HEK293T (cell line): ENCODE measurements at regions not wholly inside any gene's neighbourhood (a gene's known extent, or its start where the extent isn't known, plus 50 kb on each side); places are given as distances from the start of the nearest gene placed in this dataset.

Experiments
- CTCF ChIA-PET: fragments of 350-600 bp; formaldehyde crosslinking; extraction: SDS; loops from one replicate; lab custom pipeline; 2021; ENCODE audit warnings: antibody characterized with exemption, inconsistent platforms; lab: Yijun Ruan, JAX
- POLR2A ChIA-PET: fragments of 350-600 bp; formaldehyde crosslinking; extraction: SDS; loops from one replicate; lab custom pipeline; 2020; ENCODE audit warnings: antibody characterized with exemption, inconsistent platforms; lab: Yijun Ruan, JAX
- DNase-seq: peaks from one replicate; pipeline ENCODE4 v3.0.0; 2012; ENCODE audit warnings: mixed read lengths; ENCODE audit errors: extremely low spot score
- ARNT ChIP-seq: fragments of 450-650 bp; IDR thresholded peaks from 2 replicates; pipeline ENCODE4 v1.6.1; 2017; ENCODE audit warnings: mild to moderate bottlenecking
- BHLHE40 ChIP-seq: fragments of 450-650 bp; IDR thresholded peaks from 2 replicates; pipeline ENCODE4 v1.6.1; 2016; ENCODE audit warnings: mild to moderate bottlenecking, moderate library complexity, borderline replicate concordance
- CTBP1 ChIP-seq: fragments of 450-650 bp; IDR thresholded peaks from 2 replicates; pipeline ENCODE4 v1.6.1; 2016; ENCODE audit warnings: borderline replicate concordance
- ELF4 ChIP-seq: fragments of 450-650 bp; IDR thresholded peaks from 2 replicates; pipeline ENCODE4 v1.6.1; 2017; ENCODE audit warnings: antibody characterized with exemption
- FOXA1 ChIP-seq: fragments of 450-650 bp; IDR thresholded peaks from 2 replicates; pipeline ENCODE4 v1.6.1; 2016; ENCODE audit warnings: mild to moderate bottlenecking
- FOXK2 ChIP-seq: fragments of 450-650 bp; IDR thresholded peaks from 2 replicates; pipeline ENCODE4 v1.6.1; 2016; ENCODE audit warnings: mild to moderate bottlenecking
- FOXM1 ChIP-seq: fragments of 450-650 bp; IDR thresholded peaks from 2 replicates; pipeline ENCODE4 v1.6.1; 2017; ENCODE audit warnings: mild to moderate bottlenecking, borderline replicate concordance
- HDGF ChIP-seq: fragments of 450-650 bp; IDR thresholded peaks from 2 replicates; pipeline ENCODE4 v1.6.1; 2017; ENCODE audit warnings: antibody characterized with exemption, borderline replicate concordance
- L3MBTL2 ChIP-seq: fragments of 450-650 bp; conservative IDR thresholded peaks from 2 replicates; pipeline ENCODE4 v1.6.1; 2016; ENCODE audit warnings: mild to moderate bottlenecking
- LEF1 ChIP-seq: fragments of 450-650 bp; IDR thresholded peaks from 2 replicates; pipeline ENCODE4 v1.6.1; 2017; ENCODE audit warnings: mild to moderate bottlenecking, borderline replicate concordance
- NFRKB ChIP-seq: fragments of 450-650 bp; IDR thresholded peaks from 2 replicates; pipeline ENCODE4 v1.6.1; 2016; ENCODE audit warnings: mild to moderate bottlenecking, moderate library complexity
- SP1 ChIP-seq: fragments of 450-650 bp; IDR thresholded peaks from 2 replicates; pipeline ENCODE4 v1.6.1; 2017
- SUZ12 ChIP-seq: fragments of 450-650 bp; IDR thresholded peaks from 2 replicates; pipeline ENCODE4 v1.6.1; 2016; ENCODE audit warnings: mild to moderate bottlenecking
- TARDBP ChIP-seq: fragments of 450-650 bp; IDR thresholded peaks from 2 replicates; pipeline ENCODE4 v1.6.1; 2016
- ZNF384 ChIP-seq: fragments of 450-650 bp; IDR thresholded peaks from 2 replicates; pipeline ENCODE4 v1.6.1; 2016
- TF ChIP-seq, protein P1 (sequence below): fragments of 450-650 bp; IDR thresholded peaks from 2 replicates; pipeline ENCODE4 v1.6.1; 2016

DNA sequence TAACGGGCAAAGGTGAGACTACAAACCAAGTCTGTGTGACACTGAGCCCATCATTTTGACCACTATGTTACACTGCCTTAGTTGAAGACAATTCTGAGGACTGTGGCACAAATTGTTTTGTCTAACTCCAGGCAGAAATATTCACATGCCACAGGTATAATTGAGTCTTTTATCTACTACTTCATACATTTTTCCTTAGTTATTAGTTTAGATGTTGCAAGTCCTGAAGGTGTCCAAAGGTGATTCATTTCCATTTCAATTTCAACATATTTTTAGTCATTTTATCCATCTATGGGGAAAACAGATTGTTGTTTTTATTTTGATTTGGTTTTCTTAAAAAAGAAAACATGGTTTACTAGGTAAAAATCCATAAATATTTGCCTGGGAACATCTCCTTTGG, 341.7 kb upstream of the SMIM31 start:
- ChIA-PET POLR2A (no interaction called here), CTCF (no interaction called here)
- TF ChIP-seq TARDBP, result no peak
- TF ChIP-seq ZNF384, result no peak
- no peak for DNase-seq

DNA sequence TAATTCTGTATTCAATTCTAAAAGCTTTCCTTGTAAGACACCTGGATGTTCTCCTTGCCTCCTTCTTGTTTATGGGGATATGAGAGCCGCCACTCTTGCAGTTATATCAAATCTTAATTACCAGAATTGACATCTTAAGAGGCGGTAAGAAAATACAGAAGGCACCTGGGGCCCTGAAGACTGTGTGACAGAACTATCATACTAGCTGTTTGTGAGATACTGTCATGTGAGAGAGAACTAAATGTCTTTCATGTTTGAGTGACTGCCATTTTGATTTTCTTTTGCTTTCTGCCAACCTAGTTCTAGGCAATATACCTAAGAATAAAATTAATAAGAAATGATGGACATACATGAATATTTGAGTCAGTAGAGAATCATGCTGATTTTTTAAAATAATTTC, 340.2 kb upstream of the SMIM31 start:
- ChIA-PET POLR2A (no interaction called here), CTCF (no interaction called here)
- TF ChIP-seq NFRKB, result no peak
- no peak for TF ChIP-seq HDGF
- TF ChIP-seq SP1, result no peak
- TF ChIP-seq TARDBP, result no peak
- no peak for TF ChIP-seq ELF4
- TF ChIP-seq, protein P1, sequence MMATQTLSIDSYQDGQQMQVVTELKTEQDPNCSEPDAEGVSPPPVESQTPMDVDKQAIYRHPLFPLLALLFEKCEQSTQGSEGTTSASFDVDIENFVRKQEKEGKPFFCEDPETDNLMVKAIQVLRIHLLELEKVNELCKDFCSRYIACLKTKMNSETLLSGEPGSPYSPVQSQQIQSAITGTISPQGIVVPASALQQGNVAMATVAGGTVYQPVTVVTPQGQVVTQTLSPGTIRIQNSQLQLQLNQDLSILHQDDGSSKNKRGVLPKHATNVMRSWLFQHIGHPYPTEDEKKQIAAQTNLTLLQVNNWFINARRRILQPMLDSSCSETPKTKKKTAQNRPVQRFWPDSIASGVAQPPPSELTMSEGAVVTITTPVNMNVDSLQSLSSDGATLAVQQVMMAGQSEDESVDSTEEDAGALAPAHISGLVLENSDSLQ, result no peak
- TF ChIP-seq L3MBTL2, result no peak
- no peak for DNase-seq

DNA sequence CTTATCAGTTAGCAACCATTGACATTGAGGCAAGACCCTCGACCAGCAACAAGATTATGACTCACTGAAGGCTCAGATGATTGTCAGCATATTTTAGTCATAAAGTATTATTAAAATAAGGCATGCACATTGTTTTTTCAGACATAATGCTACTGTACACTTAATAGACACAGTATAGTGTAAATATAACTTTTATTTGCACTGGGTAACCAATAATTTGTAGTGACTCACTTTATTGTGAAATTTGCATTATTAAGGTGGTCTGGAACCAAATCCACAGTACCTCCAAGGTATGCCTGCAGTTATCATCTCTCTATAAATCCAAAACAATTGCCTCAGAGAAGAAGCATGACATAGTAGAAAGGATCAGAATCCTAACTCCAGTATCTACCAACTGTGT, 330.1 kb upstream of the SMIM31 start:
- TF ChIP-seq SUZ12, result no peak
- TF ChIP-seq FOXK2, result no peak
- no peak for TF ChIP-seq ZNF384
- TF ChIP-seq LEF1, result no peak
- TF ChIP-seq BHLHE40, result no peak
- no peak for TF ChIP-seq ARNT
- TF ChIP-seq TARDBP, result no peak
- DNase-seq, result no peak
- CTCF ChIA-PET, result no interaction called here

DNA sequence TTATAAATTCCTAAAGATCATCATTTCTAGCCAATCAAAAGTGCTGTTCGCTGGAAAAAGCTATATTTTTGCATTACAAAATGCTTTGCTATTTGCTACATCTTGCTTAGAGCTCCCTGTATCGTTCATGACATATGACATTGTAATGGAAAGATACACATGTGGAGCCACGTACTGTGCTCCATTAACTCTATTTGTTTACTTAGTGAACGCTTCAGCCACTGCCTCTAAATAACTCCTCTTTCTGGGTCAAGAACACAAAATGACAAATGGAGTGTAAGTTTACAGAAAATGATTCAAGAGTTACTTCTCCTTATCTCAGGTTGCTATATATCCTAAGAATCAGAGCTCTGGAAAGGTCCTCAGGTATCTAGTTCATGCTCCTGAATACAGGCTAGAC, 329.1 kb upstream of the SMIM31 start:
- DNase-seq, result no peak
- POLR2A ChIA-PET, result no interaction called here
- TF ChIP-seq FOXM1, result no peak
- no peak for TF ChIP-seq TARDBP
- TF ChIP-seq ELF4, result no peak
- TF ChIP-seq SUZ12, result no peak
- no peak for TF ChIP-seq LEF1
- no peak for TF ChIP-seq ARNT
- no peak for TF ChIP-seq BHLHE40
- TF ChIP-seq ZNF384, result no peak
- no peak for TF ChIP-seq L3MBTL2
- no peak for TF ChIP-seq NFRKB
- TF ChIP-seq CTBP1, result no peak
- no peak for TF ChIP-seq HDGF
- no peak for TF ChIP-seq FOXA1
- TF ChIP-seq SP1, result no peak
- TF ChIP-seq FOXK2, result no peak
- TF ChIP-seq, protein P1, result no peak
- CTCF ChIA-PET, result no interaction called here

More for the DNA sequence above, 330.1 kb upstream of the SMIM31 start:
- POLR2A ChIA-PET, result no interaction called here

DNA sequence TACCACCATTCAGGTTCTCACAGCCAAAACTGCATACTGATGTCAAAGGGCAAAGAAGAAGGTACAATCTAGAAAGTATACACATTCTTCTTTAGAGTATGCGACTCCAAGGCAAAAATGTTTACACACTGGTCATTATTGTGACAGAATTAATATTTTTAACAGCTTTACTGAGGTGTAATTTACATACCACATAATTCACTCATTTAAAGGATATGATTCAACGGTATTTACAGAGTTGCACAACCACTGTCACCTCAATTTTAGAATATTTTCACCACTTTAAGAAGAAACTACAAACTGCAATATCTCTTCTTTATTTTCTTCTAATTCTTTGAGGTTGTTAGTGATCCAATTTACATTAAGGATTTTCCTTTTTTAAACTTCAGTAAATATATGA, 325.4 kb upstream of the SMIM31 start:
- ChIA-PET POLR2A (no interaction called here), CTCF (no interaction called here)
- TF ChIP-seq BHLHE40 (no peak), ELF4 (no peak), NFRKB (no peak), FOXA1 (no peak), SP1 (no peak), LEF1 (no peak), ARNT (no peak), FOXM1 (no peak), FOXK2 (no peak), TARDBP (no peak), L3MBTL2 (no peak), HDGF (no peak), CTBP1 (no peak), ZNF384 (no peak), SUZ12 (no peak)
- TF ChIP-seq, protein P1, result no peak
- no peak for DNase-seq

DNA sequence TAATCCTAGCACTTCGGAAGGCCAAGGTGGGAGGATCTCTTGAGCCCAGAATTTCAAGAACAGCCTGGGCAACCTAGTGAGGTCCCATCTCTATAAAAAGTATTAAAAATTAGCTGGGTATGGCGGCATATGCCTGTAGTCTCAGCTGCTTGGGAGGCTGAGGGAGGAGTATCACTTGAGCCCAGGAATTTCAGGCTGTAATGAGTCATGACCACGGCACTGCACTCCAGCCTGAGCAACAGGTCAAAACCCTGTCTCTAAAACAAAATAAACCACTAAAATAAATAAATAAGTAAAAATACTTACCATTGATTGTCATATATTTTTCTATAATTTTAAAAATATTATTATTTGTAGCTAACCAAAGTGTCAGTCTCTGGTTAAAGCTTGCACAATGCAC, 315.6 kb upstream of the SMIM31 start:
- TF ChIP-seq LEF1 (no peak), HDGF (no peak), BHLHE40 (no peak), ELF4 (no peak), NFRKB (no peak), TARDBP (no peak), L3MBTL2 (no peak), FOXK2 (no peak), ARNT (no peak), SP1 (no peak), SUZ12 (no peak), FOXM1 (no peak), ZNF384 (no peak), CTBP1 (no peak)
- TF ChIP-seq, protein P1, result no peak
- no peak for DNase-seq
- CTCF ChIA-PET, result no interaction called here
- POLR2A ChIA-PET, result interaction anchor here (0.6 kb wide), 1 partner anchor 300 kb away, joined by 3 read pairs; no protein-coding TSS in a partner anchor
